Neural crest cell (in vitro differentiated cells): ENCODE measurements at regions not wholly inside any gene's neighbourhood (a gene's known extent, or its start where the extent isn't known, plus 50 kb on each side); places are given as distances from the start of the nearest gene placed in this dataset.

Source experiments
- DNase-seq: peaks from one replicate; pipeline ENCODE4 v3.0.0; 2021; ENCODE audit warnings: low read depth, mixed read lengths, low spot score
- H3K27ac Mint-ChIP-seq: one replicate; pipeline ENCODE4 v1.8.0; 2021; ENCODE audit warnings: mild to moderate bottlenecking, mixed read lengths; ENCODE audit not compliant: unreplicated experiment
- H3K27me3 Mint-ChIP-seq: 2 replicates; pipeline ENCODE4 v1.8.0; 2021; ENCODE audit warnings: low read depth, mild to moderate bottlenecking, mixed read lengths
- H3K36me3 Mint-ChIP-seq: 2 replicates; pipeline ENCODE4 v1.8.0; 2021; ENCODE audit warnings: low read depth, mild to moderate bottlenecking, mixed read lengths
- H3K4me1 Mint-ChIP-seq: 2 replicates; pipeline ENCODE4 v1.8.0; 2021; ENCODE audit warnings: mixed read lengths
- H3K4me3 Mint-ChIP-seq: one replicate; pipeline ENCODE4 v1.8.0; 2021; ENCODE audit warnings: mild to moderate bottlenecking, mixed read lengths
- H3K9me3 Mint-ChIP-seq: 2 replicates; pipeline ENCODE4 v1.8.0; 2021; ENCODE audit warnings: mixed read lengths
- TF ChIP-seq, protein P1 (sequence below): fragments of 200-600 bp; sonication (generic); conservative IDR thresholded peaks from 2 replicates; pipeline ENCODE4 v1.5.0; 2021; ENCODE audit warnings: antibody characterized with exemption, mild to moderate bottlenecking

DNA sequence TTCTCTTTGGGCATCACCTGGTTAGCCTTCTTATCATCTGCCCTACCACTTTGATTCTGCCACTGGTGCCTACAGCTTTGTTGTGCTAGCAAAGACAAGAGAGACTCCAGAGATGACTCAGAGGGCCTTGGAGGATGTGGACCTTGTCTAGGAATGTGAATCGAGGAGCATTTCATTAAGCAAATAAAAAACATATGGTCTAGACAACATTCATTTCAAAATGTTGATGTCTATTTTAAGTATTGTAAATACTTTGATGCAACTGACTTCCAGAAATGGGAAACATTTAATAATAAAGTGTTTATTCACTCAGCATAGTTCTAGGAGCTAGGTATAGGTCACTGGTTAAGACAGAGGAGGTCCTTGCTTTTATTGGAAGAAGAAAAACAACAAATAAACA, 195.5 kb downstream of the CDCA7 start:
- TF ChIP-seq, protein P1, sequence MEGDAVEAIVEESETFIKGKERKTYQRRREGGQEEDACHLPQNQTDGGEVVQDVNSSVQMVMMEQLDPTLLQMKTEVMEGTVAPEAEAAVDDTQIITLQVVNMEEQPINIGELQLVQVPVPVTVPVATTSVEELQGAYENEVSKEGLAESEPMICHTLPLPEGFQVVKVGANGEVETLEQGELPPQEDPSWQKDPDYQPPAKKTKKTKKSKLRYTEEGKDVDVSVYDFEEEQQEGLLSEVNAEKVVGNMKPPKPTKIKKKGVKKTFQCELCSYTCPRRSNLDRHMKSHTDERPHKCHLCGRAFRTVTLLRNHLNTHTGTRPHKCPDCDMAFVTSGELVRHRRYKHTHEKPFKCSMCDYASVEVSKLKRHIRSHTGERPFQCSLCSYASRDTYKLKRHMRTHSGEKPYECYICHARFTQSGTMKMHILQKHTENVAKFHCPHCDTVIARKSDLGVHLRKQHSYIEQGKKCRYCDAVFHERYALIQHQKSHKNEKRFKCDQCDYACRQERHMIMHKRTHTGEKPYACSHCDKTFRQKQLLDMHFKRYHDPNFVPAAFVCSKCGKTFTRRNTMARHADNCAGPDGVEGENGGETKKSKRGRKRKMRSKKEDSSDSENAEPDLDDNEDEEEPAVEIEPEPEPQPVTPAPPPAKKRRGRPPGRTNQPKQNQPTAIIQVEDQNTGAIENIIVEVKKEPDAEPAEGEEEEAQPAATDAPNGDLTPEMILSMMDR, result no peak
- Mint-ChIP-seq H3K4me3 (no peak overlapping the region), H3K27me3 (peaks cover 3% of the 10 kb centered on the region), H3K4me1 (peaks cover 8% of the 10 kb centered on the region), H3K9me3 (peaks cover 8% of the 10 kb centered on the region), H3K27ac (no peak overlapping the region), H3K36me3 (peaks cover 3% of the 10 kb centered on the region)
- no peak for DNase-seq

DNA sequence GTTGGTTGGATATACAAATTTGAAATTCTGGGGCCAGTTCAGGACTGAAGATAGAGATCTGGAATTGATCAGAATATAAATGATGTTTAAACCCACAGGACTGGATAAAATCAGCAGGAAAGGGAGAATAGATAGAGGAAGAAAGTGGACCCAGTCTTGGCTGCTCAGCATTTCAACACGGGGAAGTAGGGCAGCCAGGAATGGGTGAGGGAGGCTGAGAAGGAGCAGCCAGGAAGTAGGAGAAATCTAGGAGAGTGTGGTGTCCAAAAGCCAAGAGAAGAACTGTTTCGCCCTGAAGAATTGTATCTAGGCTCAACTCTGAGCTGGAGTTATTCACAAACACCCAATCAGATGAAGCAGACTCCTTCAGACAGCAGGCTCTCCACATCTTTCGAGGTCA, 197.9 kb downstream of the CDCA7 start:
- Mint-ChIP-seq H3K36me3 (no peaks in the 10 kb centered on the region), H3K27me3 (peaks cover 12% of the 10 kb centered on the region), H3K4me1 (peaks cover 14% of the 10 kb centered on the region), H3K4me3 (no peak overlapping the region), H3K27ac (no peak overlapping the region), H3K9me3 (peaks cover 4% of the 10 kb centered on the region)
- no peak for DNase-seq
- TF ChIP-seq, protein P1, result no peak

DNA sequence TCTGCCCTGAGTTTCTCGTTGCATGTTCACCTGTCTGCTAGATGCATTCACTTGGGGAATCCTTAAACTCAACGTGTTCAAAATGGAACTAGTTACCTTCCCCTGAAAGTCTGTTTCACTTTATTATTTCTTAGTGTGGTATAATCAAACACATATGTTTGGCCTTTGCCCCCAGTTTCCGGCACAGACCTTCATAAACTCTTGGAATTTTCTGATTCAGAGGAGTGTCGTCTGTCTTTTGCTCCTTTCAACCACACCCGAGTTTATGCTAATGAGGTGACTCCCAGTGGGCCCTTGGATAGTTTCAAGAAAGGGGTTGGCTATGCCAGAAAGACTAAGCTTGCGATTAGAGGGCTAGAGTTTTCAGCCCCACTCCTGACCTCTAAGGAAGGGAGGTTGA, 198.9 kb downstream of the CDCA7 start:
- Mint-ChIP-seq H3K9me3 (peaks cover 4% of the 10 kb centered on the region), H3K4me1 (peaks cover 11% of the 10 kb centered on the region), H3K27me3 (peaks cover 12% of the 10 kb centered on the region)

DNA sequence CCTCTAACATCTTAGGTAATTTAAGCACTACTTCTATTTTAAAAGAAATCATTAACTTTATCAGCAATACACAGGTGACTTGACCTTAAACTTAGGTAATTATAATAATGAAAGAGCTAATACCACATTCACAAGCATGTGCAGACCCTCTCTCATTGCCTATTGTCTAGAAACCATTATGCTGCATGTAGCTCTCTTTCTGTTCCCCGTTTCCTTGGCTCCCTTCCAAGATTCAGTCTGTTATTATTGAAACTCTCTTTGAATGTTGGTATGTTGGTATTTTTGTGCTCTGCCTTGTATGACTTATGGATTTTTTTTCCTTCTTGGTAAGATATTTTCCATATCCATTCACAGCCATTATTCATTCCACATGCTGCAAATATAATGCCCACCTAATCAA, 201.2 kb downstream of the CDCA7 start:
- peaks cover 11% of the 10 kb centered on the region for H3K4me1 Mint-ChIP-seq
- TF ChIP-seq, protein P1, result no peak
- H3K36me3 Mint-ChIP-seq, result no peaks in the 10 kb centered on the region
- H3K9me3 Mint-ChIP-seq, result no peaks in the 10 kb centered on the region
- peaks cover 12% of the 10 kb centered on the region for H3K27me3 Mint-ChIP-seq
- no peak overlapping the region for H3K27ac Mint-ChIP-seq
- DNase-seq, result no peak
- H3K4me3 Mint-ChIP-seq, result no peak overlapping the region

More for the DNA sequence above, 198.9 kb downstream of the CDCA7 start:
- Mint-ChIP-seq H3K36me3 (no peaks in the 10 kb centered on the region), H3K27ac (no peak overlapping the region), H3K4me3 (no peak overlapping the region)
- DNase-seq, result no peak
- TF ChIP-seq, protein P1, result no peak

DNA sequence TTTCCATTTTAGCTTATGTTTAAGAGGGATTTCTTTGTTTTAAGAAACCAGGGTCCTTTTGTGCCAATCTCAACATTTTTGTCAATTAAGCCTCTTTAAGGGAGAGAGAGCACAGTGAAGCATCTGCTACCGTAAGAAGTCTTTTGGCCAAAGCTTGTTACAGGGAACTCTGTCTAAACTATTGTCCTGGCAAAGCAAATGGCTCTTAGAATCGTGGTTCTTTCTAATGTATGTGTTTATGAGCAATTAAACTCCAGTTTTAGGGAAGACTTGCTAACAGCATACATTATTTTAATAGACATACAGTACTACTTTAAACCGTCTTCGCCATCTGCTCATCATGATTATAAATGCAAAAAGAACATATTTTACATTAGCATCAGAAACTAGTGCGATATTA, 202.1 kb downstream of the CDCA7 start:
- Mint-ChIP-seq H3K4me1 (peaks cover 11% of the 10 kb centered on the region), H3K27ac (no peak overlapping the region), H3K36me3 (no peaks in the 10 kb centered on the region), H3K4me3 (no peak overlapping the region), H3K27me3 (peaks cover 12% of the 10 kb centered on the region), H3K9me3 (no peaks in the 10 kb centered on the region)
- no peak for DNase-seq
- TF ChIP-seq, protein P1, result no peak

DNA sequence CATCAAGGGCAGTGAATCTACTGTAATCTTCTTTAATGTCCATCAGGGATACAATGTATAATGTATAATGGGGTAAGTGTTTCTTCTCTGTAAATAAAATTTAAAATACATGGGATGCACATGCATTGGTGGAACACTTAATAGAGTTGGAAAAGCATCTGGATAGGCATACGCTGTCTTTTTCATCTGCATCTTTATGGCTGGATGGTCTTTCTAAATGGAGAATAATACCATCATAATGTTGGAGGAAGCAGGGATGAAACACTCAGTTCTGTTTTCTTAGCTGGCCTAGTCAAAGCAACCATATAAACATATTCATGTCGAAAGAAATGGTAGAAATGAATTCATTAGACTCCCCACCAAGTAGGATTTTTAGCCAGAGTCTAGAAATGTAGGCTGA, 202.8 kb downstream of the CDCA7 start:
- Mint-ChIP-seq H3K27me3 (peaks cover 12% of the 10 kb centered on the region), H3K27ac (no peak overlapping the region), H3K4me3 (no peak overlapping the region), H3K36me3 (no peaks in the 10 kb centered on the region), H3K4me1 (peaks cover 11% of the 10 kb centered on the region), H3K9me3 (no peaks in the 10 kb centered on the region)
- TF ChIP-seq, protein P1, result no peak
- no peak for DNase-seq
